NCI-H2107 (cell line): ENCODE measurements at regions not wholly inside any gene's neighbourhood (a gene's known extent, or its start where the extent isn't known, plus 50 kb on each side); places are given as distances from the start of the nearest gene placed in this dataset.

Experiments used
- DNase-seq: peaks from one replicate; lab custom pipeline; 2025; lab: John Stamatoyannopoulos, UW

DNA sequence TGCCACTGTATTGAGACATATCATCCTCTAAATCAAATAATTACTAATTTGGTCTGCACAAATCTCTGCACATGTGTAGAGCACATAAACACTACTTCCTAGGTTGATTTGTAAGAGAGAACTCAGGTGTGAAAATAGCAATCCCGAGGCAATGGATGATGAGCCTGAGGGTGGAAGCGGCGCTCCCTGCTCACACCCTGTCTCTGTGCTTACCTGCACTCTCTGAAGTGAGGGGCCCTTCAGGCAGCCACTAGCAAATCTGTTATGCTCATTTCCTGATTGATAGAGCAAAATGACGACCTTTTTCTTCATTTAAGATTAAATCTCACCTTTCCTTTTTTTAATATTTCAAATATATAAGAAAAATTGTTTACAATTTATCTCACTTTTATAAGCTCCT is 1995.7 kb upstream of the AGA start:
- no peak for DNase-seq

DNA sequence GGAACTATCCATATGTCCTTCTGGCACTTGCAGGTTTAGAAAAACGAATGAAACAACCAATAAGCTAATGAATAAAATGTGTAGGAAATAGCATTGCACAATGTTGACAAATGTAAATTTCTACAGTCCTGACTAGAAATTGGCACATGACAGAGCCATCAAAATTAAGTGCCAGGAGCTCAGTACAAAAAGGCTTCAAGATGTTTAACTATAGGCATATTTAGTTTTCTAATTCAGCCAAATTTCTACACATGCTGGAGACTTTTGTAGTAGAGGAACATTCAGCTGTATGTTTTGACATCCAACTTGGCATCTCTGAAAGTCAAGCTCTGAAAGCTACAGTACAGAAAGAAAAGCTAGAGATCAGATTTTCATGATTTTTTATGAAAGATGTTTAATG is 1999.4 kb upstream of the AGA start:
- no peak for DNase-seq

DNA sequence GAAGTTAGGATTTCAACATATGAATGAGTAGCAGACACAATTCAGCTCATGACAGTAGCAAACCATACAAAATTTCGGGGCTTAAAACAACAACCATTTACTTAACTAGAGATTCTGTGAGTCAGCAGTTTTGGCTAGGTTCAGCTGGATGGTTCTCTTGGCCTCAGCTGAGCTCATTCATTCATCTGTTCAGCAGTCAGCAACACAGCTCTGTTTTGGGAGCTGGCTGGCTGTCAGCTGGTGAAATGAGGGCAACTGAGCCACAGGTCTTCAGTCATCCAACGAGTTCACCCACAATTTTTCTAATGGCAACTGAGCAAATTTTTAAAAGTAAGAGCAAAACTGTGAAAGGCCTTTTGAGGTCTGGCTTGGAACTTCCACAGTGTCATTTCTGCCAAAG is 2005.1 kb upstream of the AGA start:
- no peak for DNase-seq

DNA sequence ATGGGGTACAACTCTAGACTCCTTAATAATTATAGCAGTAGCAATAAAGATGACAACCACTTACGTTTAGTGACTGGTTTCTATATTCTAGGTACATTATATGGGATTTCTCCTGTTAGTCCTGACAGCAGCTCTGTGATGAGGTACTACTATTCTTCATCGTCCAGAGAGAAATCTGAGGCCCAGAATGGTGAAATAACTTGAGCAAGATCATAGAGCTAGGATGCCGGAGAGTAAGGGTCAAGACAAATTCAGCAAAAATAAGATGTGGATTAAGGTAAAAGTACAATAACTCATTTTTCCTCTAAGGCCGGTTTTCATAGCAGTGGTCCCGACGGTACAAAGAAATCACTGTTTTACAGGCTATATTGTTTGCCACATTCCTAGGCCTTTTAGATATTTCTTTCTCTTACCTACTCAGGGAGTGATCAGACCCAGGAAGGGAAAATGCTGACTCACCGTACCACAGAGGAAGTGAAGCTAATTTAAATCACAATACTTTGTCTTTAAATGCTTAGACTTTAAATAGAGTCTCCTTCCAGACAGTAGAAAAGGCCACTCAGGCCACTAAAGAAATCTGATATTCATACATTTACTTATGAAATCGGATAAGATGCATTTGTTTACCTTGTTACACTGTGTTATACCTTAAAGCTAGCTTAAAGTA is 2023.0 kb upstream of the AGA start:
- DNase-seq: no peak

DNA sequence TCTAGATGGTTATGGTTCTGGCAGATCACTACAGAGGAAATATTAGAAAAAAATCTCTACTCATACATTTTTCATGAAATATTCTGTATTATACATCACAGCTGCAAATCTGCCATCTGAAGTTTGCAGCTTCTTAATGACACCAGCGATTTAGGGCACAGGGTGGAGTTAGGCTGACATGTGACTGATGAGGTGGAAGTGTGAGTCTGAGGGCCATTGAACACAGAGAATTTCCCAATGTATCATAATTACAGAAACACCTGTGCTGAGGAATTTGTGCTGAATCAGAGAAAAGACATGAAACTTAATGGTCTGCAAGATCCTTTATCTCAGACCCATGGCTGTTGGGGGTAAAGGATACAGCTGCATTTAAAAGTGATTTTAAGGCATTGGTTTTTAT is 2025.6 kb upstream of the AGA start:
- no peak for DNase-seq

DNA sequence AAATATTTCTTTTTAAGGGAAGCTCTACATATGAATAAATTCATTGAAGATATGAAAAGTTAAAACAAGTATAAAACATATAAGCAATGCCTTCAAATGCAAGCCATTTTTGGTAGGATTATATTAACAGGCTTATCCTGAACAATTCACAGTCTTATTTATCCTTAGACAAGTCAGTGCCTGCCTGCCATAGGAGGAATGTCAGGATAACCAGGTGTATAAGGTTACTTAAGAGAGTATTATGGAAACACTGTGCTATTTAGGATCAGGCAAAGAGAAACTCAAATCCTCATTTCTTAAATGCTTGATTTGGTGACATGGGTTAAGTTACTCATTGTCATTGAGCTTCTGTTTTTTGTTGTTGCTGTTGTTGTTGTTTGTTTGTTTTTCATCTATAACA is 2029.9 kb upstream of the AGA start:
- DNase-seq: no peak

DNA sequence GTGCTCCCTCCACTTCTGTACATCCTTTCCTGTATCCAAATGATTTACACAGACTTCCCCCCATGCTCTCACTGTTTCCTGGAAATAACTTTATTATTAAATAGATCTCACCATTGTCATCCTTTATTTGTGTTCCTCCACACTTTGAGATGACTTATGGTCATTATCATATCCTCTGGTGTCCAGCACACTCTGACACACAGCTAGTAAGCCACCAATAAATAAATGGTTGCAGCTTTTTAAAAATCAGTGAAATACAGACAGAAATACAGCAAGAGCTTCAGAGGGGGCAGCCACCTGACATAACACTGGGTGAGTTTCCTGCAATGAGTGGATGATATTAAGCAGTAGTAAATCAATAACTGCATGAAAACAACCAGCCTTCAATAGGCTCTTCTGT is 2036.4 kb upstream of the AGA start:
- DNase-seq: no peak

DNA sequence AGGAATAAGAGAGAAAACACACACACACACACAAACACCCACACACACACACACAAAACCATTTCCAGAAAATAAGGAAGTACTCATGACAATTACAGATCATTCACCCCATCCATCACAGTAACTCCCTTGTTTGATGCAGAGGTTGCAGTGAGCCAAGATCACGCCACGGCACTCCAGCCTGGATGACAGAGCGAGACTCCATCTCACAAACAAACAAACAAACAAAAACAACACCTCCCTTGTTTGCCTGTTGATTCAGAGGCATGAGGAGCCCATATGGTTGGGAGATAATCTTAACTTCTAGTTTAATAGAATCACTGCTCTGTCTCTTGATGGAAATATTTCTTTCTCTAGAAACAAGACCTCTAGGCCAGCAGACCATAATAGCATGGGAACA is 2043.5 kb upstream of the AGA start:
- DNase-seq: no peak

DNA sequence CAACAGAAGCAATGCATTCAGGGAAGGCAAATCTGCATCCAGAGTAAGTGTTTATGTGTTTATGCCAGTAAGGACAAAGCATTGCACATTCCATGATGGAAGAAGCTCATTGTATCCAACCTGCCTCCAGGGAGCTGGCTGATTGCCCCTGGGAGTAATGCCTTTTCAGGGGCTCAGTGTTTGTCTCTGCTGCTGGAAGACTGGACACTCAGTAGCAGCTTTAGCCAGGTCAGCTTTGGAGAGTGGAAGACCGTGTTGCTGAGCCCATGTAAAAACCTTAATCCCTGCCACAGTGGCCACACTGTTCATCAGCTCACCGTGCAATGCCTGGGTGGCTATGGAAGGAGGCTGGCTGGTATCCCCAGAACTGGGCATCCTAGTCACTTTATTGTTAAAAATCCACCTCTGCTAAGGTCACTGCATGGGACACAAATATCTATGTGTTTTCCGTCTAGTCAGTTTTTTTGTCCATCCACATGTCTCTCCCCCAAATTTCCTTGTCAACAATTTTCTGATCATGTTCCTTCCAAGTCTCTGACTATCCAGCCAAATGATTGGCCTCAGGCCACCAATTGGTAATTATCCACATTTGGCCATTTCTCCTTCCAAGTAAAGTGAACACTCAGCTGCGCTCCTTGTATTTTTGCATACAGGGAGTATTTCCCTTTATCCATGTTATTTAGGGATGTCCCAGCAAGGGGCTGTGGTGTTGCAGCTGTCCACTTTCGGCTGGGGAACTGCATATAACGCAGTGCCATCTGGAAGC is 2044.5 kb upstream of the AGA start:
- no peak for DNase-seq

DNA sequence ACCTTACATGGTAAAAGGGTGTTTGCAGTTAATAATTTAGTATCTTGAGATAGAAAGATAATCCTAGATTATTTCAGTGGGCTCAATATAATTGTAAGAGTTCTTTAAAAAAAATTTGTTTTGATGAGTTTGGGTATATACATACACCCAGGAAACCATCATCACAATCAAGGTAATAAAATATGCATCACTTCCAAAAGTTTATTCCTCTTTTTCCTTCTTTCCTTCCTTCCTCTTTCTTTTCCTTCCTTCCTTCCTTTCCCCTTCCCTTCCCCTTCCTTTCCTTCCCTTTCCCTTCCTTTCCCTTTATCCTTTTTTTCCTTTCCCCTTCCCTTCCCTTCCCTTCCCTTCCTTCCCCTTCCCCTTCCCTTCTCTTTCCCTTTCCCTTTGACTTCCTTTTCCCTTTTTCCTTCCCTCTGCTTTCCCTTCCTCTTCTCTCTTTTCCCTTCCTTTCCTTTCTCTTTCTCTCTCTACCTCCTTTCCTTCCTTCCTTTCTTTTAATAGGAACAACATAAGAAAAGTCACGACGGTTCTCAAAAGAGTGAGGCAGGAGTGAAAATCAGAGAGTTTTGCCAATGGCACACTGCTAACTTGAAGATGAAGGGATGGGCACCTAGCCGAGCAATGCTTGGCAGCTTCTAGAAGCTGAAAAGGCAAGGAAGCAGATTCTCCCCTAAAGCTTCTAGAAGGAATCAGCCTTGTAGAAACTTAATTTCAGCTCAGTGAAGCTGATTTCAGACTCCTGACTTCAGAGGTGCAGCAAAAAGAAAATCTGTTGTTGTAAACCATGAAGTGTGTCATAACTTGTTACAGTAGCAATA is 2050.2 kb upstream of the AGA start:
- DNase-seq: no peak

DNA sequence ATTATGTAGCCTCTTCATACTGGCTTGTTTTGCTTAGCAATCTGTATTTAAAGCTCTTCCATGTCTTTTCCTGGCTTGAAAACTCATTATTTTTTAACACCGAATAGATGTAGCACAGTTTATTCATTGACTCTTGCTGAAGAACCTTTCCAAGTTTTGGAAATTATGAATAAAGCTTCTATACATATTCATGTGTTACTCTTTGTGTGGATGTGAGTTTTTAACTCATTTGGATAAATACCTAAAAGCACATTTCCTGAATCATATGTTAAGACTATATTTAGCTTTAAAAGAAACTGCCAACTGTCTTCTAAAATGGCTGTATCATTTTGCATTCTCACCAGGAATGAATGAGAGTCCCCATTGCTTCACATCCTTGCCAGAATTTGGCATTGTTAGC is 2061.7 kb upstream of the AGA start:
- DNase-seq: no peak

DNA sequence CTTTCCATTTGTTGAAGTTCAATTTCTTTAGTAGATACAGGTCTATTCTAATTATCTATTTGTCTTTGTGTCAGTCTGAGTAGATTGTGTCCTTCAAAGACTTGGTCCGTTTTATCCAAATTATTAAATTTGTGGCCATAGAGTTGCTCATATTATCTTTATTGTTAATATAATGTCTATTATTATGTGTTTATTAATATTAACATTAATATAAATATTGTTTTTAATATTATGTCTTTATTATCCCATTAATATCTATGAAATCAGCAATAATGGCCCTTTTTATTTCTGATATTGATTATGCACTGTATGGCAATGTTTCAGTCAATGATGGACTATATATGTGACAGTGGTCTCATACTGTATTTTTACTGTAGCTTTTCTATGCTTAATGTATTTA is 2067.3 kb upstream of the AGA start:
- no peak for DNase-seq

DNA sequence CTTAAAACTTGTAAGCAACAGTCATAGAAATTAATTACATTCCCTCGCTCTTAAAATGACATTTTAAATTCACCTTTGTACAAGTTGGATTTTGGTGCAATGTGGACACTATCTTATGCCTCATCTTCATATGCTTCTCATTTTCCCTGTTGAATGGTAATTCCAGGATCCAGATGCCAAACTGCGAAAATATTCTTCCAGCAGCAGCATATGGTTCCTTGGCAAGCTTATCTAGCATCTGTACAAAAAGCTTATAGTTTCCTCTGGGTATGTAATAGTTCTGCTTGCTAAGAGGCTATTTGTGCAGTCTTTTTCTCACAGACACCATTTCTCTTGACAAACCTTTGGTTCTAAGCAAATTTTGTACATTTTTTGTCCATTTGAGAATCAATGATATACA is 2079.7 kb upstream of the AGA start:
- no peak for DNase-seq

DNA sequence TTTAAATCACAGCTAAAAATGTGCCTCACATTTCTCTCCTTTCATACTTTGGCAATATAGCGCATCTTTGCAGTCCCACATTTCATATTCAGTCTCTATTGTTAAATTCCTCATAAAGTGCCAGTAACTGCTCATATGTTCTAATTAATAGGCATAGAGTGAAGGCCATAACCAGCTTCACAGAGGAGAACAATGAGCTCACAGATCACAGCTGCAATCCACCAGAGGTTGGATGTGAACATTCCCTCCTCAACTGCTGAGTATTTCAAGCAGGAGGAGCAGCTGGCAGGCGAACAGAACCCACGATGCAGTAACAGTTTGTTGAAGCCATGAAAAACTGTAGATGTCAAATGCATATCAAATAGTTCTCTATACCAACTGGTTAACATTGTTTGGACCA is 2088.7 kb upstream of the AGA start:
- DNase-seq: no peak

DNA sequence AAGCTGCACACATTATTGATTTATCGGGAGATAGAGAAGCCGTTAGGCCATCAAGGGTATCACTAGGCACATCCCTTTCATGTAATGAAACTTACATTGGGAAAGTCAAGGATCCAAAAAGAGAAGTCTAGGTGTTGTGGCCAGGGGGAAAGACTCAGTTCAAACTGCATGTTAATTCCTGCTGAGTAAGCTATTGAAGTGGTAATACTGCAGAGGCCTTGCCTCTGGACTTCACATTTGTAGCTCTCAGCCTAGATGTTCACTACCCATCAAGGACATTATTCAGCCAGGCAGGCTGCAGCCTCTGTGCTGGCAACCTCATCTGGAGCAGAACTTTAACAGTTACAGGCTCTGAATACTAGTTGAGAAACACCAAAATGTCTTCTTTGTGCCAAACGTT is 2094.5 kb upstream of the AGA start:
- no peak for DNase-seq

DNA sequence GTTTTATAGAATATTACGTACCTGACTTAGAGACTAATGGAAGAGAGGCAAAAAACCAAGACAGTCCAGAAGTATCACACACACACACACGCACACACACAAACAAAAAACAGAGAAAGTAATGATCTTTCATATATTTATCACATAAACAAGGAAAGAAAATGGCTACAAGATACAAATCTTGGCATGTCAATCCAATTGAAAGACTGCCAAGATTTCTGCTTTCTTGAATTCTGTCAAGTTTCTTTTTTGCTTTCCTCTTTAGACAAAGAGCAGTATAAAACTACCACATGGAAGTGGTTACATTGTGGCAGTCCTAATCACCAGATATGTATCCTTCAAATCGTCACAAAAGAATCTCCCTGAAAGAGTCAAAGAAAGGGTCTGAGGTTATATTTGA is 2097.4 kb upstream of the AGA start:
- DNase-seq: no peak

DNA sequence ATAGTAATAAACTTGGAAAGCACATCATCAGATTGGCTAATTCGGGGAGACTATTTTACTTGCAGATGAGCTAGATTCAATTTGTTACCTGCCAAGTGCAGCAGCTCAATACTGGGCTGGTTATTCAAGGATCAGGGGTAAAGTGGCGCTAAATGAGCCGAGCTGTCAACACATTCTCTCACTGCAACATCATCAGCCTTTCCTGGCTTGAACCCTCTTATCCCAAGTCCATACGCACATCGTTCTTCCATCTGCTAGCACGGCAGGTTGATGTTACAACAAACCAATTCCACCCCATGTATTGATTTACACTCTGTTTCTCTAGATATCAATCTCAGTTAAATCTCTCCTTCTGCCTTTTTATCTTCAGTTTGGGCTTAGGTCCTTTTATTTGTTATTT is 2101.5 kb upstream of the AGA start:
- no peak for DNase-seq

DNA sequence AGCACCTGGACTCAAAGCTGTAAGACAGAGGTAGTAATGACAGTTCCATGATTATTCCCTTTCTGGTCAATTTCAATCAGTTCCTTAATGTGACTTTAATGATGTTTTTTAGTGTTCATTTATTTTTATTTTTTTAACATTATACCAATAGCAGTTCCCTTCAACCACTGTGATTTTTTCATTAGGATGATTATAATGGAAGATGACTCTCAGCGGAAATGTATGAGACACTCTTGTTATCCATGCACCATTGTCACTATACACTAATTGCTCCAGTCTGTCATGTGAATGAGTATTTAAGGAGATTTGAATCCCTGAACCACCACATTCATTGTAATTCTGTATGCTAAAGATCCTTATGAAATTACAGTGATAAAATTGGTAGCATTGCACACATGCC is 2102.3 kb upstream of the AGA start:
- no peak for DNase-seq

DNA sequence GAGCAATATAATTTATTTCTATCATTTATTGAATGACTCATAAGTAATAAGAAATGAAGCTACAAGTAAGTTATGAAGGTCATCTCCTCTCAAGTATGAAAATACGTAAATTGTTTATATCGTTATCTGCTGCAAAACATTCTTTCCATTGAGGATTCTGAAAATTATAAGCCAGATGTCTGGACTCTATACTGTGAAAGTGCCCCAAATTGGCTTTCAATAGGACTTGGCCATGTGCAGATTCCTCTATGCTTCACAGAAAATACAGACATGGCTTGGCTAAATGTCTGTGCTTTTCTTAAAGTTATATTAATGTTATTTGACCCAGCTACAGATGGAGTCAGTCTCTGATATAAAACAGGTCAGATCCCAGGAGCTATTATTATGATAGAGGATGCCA is 2109.9 kb upstream of the AGA start:
- DNase-seq: no peak

DNA sequence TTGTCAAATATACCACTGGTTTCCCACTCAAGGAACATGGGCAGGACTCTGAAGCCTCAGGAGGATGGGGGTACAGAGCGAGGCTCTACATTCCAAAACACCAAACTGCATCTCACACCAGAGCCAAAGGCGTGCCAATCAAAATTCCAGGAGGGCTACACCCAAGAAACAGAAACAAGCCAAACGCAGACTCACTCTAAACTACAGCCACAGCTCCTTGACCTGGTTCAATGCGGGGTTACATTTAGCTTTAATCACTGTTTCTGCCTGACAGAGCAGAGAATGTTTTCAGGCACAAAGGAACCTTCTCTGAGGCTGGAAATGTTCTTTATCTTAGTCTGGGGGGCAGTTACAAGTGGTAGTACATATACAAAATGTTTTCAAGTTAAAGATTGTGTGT is 2121.5 kb upstream of the AGA start:
- DNase-seq: no peak

DNA sequence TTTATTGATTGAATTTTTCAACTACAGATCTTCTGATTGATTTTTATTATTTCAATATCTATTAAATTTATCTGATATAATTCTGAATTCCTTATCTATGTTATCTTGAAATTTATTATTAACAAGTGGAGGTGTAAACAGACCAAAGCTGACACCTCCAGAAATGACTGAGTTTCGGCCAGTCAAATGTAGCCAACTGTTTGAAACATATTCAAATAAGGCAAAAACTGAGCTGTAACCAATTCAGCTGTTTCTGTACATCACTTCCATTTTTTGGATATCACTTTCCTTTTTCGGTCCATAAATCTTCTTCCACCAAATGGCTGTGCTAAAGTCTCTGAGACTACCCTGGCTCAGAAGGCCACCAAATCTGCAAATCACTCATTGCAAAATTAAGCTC is 2127.3 kb upstream of the AGA start:
- DNase-seq: no peak

DNA sequence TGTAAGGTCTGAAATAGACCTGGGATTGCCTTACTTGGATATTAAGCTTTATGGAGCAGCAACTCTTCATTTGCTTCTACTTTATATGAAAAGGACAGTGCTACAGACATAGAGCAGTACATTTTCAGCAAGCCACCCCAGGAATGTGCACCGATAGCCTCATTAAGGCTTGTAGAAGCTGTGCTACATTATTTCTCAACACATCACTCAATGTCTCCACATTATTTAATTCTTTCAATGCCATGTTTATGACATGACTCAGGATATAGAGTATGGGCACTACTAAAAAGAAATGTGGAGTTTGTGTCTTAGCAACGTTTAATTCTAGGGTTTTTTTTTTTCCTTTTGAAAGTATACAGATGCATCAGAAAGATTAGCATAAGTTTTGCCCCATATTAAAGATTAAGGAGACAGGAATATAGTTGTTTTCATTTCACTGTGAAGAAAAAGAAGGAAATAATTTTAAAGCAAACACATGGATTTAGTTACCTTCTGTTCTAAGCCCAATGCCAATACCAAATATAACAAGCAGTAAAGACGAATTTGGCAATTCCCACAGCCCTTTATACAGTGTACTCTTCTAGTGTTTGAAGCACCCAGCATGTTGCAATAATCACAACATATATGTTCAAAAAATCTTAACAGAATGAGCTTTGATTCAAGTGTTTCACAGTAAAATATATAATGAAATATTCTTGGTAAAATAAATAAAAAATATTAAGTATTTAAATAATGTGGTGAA is 2140.1 kb upstream of the AGA start:
- no peak for DNase-seq

DNA sequence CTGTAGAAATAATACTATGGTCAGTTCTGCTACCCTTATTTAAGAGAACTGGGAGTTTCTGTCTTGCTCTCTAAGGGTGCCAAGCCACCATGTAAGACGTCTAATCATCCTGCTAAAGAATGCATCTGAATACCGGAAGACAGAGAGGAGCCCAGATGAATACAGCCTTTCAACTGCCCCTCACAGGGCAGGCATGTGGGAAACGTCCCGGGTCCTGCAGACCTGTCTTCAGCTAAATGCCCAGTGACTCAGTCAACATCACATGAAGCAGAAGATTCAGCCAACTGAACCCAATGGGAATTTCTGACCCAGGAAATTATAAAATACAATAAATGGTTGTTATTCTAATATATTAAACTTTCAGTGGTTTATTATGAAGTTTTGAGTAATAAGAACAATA is 2141.0 kb upstream of the AGA start:
- no peak for DNase-seq
